ENCODE measurements at regions not wholly inside any gene's neighbourhood (a gene's known extent, or its start where the extent isn't known, plus 50 kb on each side); places are given as distances from the start of the nearest gene placed in this dataset.

DNA sequence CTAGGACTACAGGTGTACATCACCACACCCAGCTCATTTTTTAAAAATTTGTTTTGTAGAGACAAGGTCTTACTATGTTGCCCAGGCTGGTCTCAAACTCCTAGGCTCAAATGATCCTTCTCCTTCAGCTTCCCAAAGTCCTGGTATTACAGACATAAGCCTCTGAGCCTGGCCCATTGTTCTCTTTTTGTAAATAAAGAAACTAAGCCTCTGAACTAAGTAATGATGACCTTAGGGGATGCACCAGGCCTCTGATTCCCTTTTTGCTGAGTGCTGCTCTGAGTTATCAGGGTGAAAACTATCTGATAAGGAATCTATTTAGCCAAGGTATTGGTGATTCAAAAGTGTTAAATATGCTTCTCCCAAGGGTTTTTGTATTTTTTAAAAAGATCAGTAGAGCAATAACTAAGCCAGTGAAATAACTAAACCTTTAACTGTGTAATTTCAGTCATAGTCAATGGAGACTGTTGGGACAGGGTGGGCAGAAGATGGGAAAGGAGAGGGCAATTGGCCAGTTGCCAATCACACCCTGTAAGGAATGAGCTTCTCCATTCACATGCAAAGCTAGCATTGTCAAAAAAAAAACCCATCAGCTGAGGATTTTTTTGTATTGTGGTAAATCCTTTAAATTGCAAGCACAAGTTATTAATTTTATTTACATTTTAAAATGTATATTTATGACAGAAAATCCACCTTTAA lies 194.8 kb upstream of the PFN2 start:
- Histone ChIP-seq H3K4me3 (ENCODE audit: control insufficient read depth in 2 of 3, extremely low read depth in 1 of 3, insufficient read depth in 2 of 3, low read depth in 1 of 3, low read length in 3 of 3) (no peak overlapping the region), H3K9ac (ENCODE audit: control insufficient read depth, extremely low read depth, insufficient read depth, low read length) (no peak overlapping the region), H3K27me3 (ENCODE audit: control insufficient read depth, extremely low read depth, insufficient read depth, low read length) (no peaks in the 10 kb centered on the region), H3K4me2 (ENCODE audit: control insufficient read depth, extremely low read depth, insufficient read depth, low read depth, low read length) (no peak overlapping the region), H3K27ac (ENCODE audit: control insufficient read depth, insufficient read depth, low read length) (no peak overlapping the region), H3K36me3 (ENCODE audit: control insufficient read depth in 2 of 2, extremely low read depth in 1 of 2, insufficient read depth in 2 of 2, low read length in 2 of 2) (no peaks in the 10 kb centered on the region), H3K9me3 (ENCODE audit: control insufficient read depth, low read depth, low read length) (no peaks in the 10 kb centered on the region), H3K79me2 (ENCODE audit: control insufficient read depth, insufficient read depth, low read length) (no peaks in the 10 kb centered on the region), H3K9me1 (ENCODE audit: control insufficient read depth, extremely low read depth, insufficient read depth, low read length) (no peaks in the 10 kb centered on the region), H2AFZ (ENCODE audit: control insufficient read depth, low read length) (no peak overlapping the region), H3K4me1 (ENCODE audit: control insufficient read depth, extremely low read depth, insufficient read depth, low read length) (peaks cover 3% of the 10 kb centered on the region), H4K20me1 (ENCODE audit: control insufficient read depth, extremely low read depth, insufficient read depth, low read length) (no peaks in the 10 kb centered on the region)
- dilution Hi-C loops (cut with MboI; ENCODE audit: extremely low pct_ligation_motif_present, low sequenced_read_pairs) = no loop called here
- FAIRE-seq (no peak), DNase-seq (ENCODE audit: low read depth, low spot score) (no peak)
- TF ChIP-seq EZH2 (IDR thresholded peaks at IDR 0.05; ENCODE audit: low read length) = no peak
- TF ChIP-seq, protein P1, sequence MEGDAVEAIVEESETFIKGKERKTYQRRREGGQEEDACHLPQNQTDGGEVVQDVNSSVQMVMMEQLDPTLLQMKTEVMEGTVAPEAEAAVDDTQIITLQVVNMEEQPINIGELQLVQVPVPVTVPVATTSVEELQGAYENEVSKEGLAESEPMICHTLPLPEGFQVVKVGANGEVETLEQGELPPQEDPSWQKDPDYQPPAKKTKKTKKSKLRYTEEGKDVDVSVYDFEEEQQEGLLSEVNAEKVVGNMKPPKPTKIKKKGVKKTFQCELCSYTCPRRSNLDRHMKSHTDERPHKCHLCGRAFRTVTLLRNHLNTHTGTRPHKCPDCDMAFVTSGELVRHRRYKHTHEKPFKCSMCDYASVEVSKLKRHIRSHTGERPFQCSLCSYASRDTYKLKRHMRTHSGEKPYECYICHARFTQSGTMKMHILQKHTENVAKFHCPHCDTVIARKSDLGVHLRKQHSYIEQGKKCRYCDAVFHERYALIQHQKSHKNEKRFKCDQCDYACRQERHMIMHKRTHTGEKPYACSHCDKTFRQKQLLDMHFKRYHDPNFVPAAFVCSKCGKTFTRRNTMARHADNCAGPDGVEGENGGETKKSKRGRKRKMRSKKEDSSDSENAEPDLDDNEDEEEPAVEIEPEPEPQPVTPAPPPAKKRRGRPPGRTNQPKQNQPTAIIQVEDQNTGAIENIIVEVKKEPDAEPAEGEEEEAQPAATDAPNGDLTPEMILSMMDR (optimal IDR thresholded peaks at IDR 0.05 in 1 of 3, IDR thresholded peaks at IDR 0.05 in 1 of 3, conservative IDR thresholded peaks at IDR 0.05 in 1 of 3; ENCODE audit: extremely low read depth in 1 of 3, insufficient read depth in 2 of 3, low read length in 3 of 3) = no peak

DNA sequence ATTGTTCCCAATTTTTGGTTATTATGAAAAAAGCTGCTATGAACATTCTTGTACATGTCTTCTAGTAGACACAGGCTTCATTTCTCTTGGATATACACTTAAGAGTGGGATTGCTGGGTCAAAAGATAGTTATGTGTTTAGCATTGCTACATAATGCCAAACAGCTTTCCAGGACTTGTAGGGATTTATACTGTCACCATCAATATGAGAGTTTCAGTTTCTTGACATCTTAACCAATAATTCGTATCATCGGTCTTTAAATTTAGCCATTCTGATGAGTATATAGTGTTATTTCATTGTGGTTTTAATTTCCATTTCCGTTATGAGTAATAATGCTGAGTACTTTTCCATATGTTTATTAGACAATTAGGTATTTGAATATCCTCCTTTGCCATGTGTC lies 190.3 kb upstream of the PFN2 start:
- Histone ChIP-seq H2AFZ (ENCODE audit: control insufficient read depth, low read length) (no peak overlapping the region), H3K9ac (ENCODE audit: control insufficient read depth, extremely low read depth, insufficient read depth, low read length) (no peak overlapping the region), H3K4me2 (ENCODE audit: control insufficient read depth, extremely low read depth, insufficient read depth, low read depth, low read length) (no peak overlapping the region), H3K9me1 (ENCODE audit: control insufficient read depth, extremely low read depth, insufficient read depth, low read length) (no peaks in the 10 kb centered on the region), H3K79me2 (ENCODE audit: control insufficient read depth, insufficient read depth, low read length) (no peaks in the 10 kb centered on the region), H3K4me3 (ENCODE audit: control insufficient read depth in 2 of 3, extremely low read depth in 1 of 3, insufficient read depth in 2 of 3, low read depth in 1 of 3, low read length in 3 of 3) (no peak overlapping the region), H3K4me1 (ENCODE audit: control insufficient read depth, extremely low read depth, insufficient read depth, low read length) (no peaks in the 10 kb centered on the region), H3K36me3 (ENCODE audit: control insufficient read depth in 2 of 2, extremely low read depth in 1 of 2, insufficient read depth in 2 of 2, low read length in 2 of 2) (no peaks in the 10 kb centered on the region), H4K20me1 (ENCODE audit: control insufficient read depth, extremely low read depth, insufficient read depth, low read length) (no peaks in the 10 kb centered on the region), H3K9me3 (ENCODE audit: control insufficient read depth, low read depth, low read length) (no peaks in the 10 kb centered on the region), H3K27me3 (ENCODE audit: control insufficient read depth, extremely low read depth, insufficient read depth, low read length) (no peaks in the 10 kb centered on the region), H3K27ac (ENCODE audit: control insufficient read depth, insufficient read depth, low read length) (no peak overlapping the region)
- DNase-seq (ENCODE audit: low read depth, low spot score) (no peak), FAIRE-seq (no peak)
- dilution Hi-C loops (cut with MboI; ENCODE audit: extremely low pct_ligation_motif_present, low sequenced_read_pairs) = no loop called here
- TF ChIP-seq, protein P1 (optimal IDR thresholded peaks at IDR 0.05 in 1 of 3, IDR thresholded peaks at IDR 0.05 in 1 of 3, conservative IDR thresholded peaks at IDR 0.05 in 1 of 3; ENCODE audit: extremely low read depth in 1 of 3, insufficient read depth in 2 of 3, low read length in 3 of 3) = no peak
- TF ChIP-seq EZH2 (IDR thresholded peaks at IDR 0.05; ENCODE audit: low read length) = no peak
